Caco-2 (cell line): ENCODE measurements at regions not wholly inside any gene's neighbourhood (a gene's known extent, or its start where the extent isn't known, plus 50 kb on each side); places are given as distances from the start of the nearest gene placed in this dataset.

Experiments used
- BruUV-seq: library from RNA; stranded (reverse); fragments of 400-500 nt; replicated peaks from 2 replicates; lab custom pipeline; 2021; lab: Mats Ljungman, UMichigan
- CTCF ChIA-PET: fragments of 300-600 bp; sonication (Branson Sonifier 250); formaldehyde crosslinking; loops from one replicate; lab custom pipeline; 2022; ENCODE audit warnings: antibody characterized with exemption; lab: Charles Lee
- POLR2A ChIA-PET: fragments of 300-600 bp; sonication (Branson Sonifier 250); formaldehyde crosslinking; loops from one replicate; lab custom pipeline; 2022; ENCODE audit warnings: antibody characterized with exemption; lab: Charles Lee
- DNase-seq, 2 experiments: peaks; one replicate each; pipeline versions ENCODE4 v3.0.0 to v3.0.0-alpha.2; 2020 to 2022
- H3K27me3 ChIP-seq: replicated peaks from 2 replicates; pipeline ENCODE4 v1.6.0; 2011; ENCODE audit warnings: low read length; ENCODE audit not compliant: control insufficient read depth, insufficient read depth
- H3K36me3 ChIP-seq: 2 replicates; pipeline ENCODE4 v1.5.1; 2011; ENCODE audit warnings: low read length; ENCODE audit not compliant: control insufficient read depth, insufficient read depth
- H3K4me1 ChIP-seq: fragments of 250-450 bp; sonication (Bioruptor Pico); 2 replicates; pipeline ENCODE4 v1.5.1; 2020; ENCODE audit warnings: mild to moderate bottlenecking
- H3K4me3 ChIP-seq: 2 replicates; pipeline ENCODE4 v1.5.1; 2011; ENCODE audit warnings: low read depth, mild to moderate bottlenecking, control low read depth, low read length
- H3K9me3 ChIP-seq: fragments of 250-450 bp; sonication (Bioruptor Pico); 2 replicates; pipeline ENCODE4 v1.5.1; 2020; ENCODE audit warnings: mild to moderate bottlenecking, moderate library complexity
- H3K27ac Mint-ChIP-seq: one replicate; pipeline ENCODE4 v1.8.0; 2022; ENCODE audit warnings: mixed read lengths; ENCODE audit not compliant: unreplicated experiment
- H3K27me3 Mint-ChIP-seq: one replicate; pipeline ENCODE4 v1.8.0; 2022; ENCODE audit warnings: mixed read lengths; ENCODE audit not compliant: insufficient read depth, unreplicated experiment
- H3K36me3 Mint-ChIP-seq: one replicate; pipeline ENCODE4 v1.8.0; 2022; ENCODE audit warnings: mild to moderate bottlenecking, mixed read lengths; ENCODE audit not compliant: insufficient read depth, unreplicated experiment
- H3K4me1 Mint-ChIP-seq: one replicate; pipeline ENCODE4 v1.8.0; 2022; ENCODE audit warnings: low read depth, mixed read lengths; ENCODE audit not compliant: unreplicated experiment
- H3K4me3 Mint-ChIP-seq: one replicate; pipeline ENCODE4 v1.8.0; 2022; ENCODE audit warnings: mild to moderate bottlenecking, moderate library complexity, mixed read lengths; ENCODE audit not compliant: unreplicated experiment
- H3K9me3 Mint-ChIP-seq: one replicate; pipeline ENCODE4 v1.8.0; 2022; ENCODE audit warnings: mixed read lengths; ENCODE audit not compliant: unreplicated experiment
- intact Hi-C: fragments of 100-400 bp; cut with micrococcal nuclease; formaldehyde crosslinking; loops from one replicate; pipeline ENCODE4 v1.10.0; 2022; ENCODE audit not compliant: unreplicated experiment
- TF ChIP-seq, protein P1 (sequence below), 2 experiments: fragments of 200-600 bp in 1 of 2; IDR thresholded peaks; 1 replicate in 1 of 2; 2 replicates in 1 of 2; pipeline versions ENCODE4 v1.5.1 to v1.8.0; 2011 to 2022; ENCODE audit warnings: antibody characterized with exemption in 1 of 2, control low read depth in 1 of 2, inconsistent platforms in 1 of 2, low read depth in 1 of 2, low read length in 1 of 2, mild to moderate bottlenecking in 1 of 2, moderate library complexity in 1 of 2; ENCODE audit not compliant: insufficient read depth in 1 of 2, severe bottlenecking in 1 of 2, unreplicated experiment in 1 of 2

DNA sequence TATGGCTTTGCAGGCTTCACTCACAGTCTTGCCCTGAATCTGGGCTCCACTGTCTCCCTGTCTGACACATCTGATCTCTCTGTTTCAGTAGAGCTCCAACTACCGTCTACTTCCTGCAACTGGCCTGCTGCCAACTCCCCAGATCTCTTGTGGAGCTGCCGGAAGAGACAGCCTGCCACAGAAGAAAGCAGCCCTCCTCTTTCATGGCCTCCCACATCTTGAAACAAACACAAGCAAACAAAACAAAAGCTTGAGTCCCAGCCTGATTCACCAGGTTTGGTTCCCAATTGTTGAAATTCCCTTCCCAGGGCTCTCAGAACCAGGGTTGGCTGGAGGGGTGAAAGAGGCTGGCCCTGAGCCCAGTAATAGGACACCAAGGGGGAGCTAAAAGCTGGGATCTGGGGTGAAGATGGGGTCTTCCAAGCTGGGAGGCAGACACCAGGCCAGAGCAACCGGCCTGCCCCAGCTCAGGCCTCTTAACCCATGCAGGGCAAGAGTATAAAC, 55.3 kb upstream of the CA12 start:
- intact Hi-C loops = no loop called here
- TF ChIP-seq, protein P1, sequence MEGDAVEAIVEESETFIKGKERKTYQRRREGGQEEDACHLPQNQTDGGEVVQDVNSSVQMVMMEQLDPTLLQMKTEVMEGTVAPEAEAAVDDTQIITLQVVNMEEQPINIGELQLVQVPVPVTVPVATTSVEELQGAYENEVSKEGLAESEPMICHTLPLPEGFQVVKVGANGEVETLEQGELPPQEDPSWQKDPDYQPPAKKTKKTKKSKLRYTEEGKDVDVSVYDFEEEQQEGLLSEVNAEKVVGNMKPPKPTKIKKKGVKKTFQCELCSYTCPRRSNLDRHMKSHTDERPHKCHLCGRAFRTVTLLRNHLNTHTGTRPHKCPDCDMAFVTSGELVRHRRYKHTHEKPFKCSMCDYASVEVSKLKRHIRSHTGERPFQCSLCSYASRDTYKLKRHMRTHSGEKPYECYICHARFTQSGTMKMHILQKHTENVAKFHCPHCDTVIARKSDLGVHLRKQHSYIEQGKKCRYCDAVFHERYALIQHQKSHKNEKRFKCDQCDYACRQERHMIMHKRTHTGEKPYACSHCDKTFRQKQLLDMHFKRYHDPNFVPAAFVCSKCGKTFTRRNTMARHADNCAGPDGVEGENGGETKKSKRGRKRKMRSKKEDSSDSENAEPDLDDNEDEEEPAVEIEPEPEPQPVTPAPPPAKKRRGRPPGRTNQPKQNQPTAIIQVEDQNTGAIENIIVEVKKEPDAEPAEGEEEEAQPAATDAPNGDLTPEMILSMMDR (IDR thresholded peaks at IDR 0.05; ENCODE audit: insufficient read depth in 1 of 2, low read depth in 1 of 2, low read length in 1 of 2, severe bottlenecking in 1 of 2, unreplicated experiment in 1 of 2) = peak in 1 of 2 experiments; percentile 22
- H3K36me3 ChIP-seq = no peaks in the 10 kb centered on the region
- BruUV-seq = no TSS peak
- H3K4me3 Mint-ChIP-seq = no peak overlapping the region
- H3K4me1 ChIP-seq = no peaks in the 10 kb centered on the region
- no peak overlapping the region for H3K27ac Mint-ChIP-seq
- POLR2A ChIA-PET = no interaction called here
- no peaks in the 10 kb centered on the region for H3K27me3 Mint-ChIP-seq
- H3K4me1 Mint-ChIP-seq = no peaks in the 10 kb centered on the region
- CTCF ChIA-PET = interaction anchor here (0.6 kb wide), 1 partner anchor 1691 kb away, joined by 4 read pairs; no protein-coding TSS in a partner anchor
- no peaks in the 10 kb centered on the region for H3K27me3 ChIP-seq
- no peak overlapping the region for H3K4me3 ChIP-seq
- no peaks in the 10 kb centered on the region for H3K36me3 Mint-ChIP-seq
- no peaks in the 10 kb centered on the region for H3K9me3 ChIP-seq
- no peaks in the 10 kb centered on the region for H3K9me3 Mint-ChIP-seq
- DNase-seq = no peak

DNA sequence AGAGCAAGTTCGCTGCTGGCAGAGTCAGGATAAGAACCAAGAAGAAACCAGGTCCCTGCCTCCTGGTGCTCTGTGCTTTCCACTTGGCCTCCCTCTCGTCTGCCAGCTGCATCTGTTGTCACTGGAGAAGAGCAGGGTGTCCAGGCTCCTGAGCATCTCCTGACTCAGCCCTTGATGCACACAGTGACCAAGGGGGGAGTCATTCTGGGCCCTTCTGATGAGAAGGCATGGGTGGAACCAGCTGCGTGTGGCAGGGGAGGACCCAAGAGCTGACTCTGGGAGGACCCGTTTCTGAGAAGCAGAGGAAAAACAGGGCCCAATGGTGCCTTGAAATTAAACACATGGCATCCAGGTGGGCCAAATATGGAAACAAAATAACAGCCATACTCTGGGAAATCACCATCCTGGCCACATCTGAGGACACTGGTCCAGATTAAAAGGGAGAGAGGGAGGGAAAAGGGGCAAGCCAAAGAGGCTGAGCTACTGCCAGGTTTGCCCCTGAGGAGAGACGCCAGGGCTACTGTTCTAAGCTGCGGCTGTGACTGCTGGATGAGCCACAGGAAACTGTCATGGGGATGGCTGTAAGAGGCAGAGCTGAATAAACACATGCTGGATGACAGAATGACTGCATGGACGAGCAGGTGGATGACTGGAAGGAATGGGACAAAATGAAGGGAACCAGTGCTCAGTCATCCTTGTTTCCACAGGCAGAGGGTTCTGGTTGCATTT, 58.1 kb upstream of the CA12 start:
- H3K36me3 Mint-ChIP-seq = no peaks in the 10 kb centered on the region
- no peaks in the 10 kb centered on the region for H3K9me3 Mint-ChIP-seq
- H3K4me1 Mint-ChIP-seq = no peaks in the 10 kb centered on the region
- no peak overlapping the region for H3K4me3 Mint-ChIP-seq
- TF ChIP-seq, protein P1 (IDR thresholded peaks at IDR 0.05; ENCODE audit: insufficient read depth in 1 of 2, low read depth in 1 of 2, low read length in 1 of 2, severe bottlenecking in 1 of 2, unreplicated experiment in 1 of 2) = no peak
- H3K27me3 Mint-ChIP-seq = no peaks in the 10 kb centered on the region
- no TSS peak for BruUV-seq
- CTCF ChIA-PET = no interaction called here
- no peak for DNase-seq
- H3K27ac Mint-ChIP-seq = no peak overlapping the region
- POLR2A ChIA-PET = no interaction called here
- Histone ChIP-seq H3K9me3 (no peaks in the 10 kb centered on the region), H3K4me3 (no peak overlapping the region), H3K36me3 (no peaks in the 10 kb centered on the region), H3K27me3 (no peaks in the 10 kb centered on the region), H3K4me1 (no peaks in the 10 kb centered on the region)
- intact Hi-C loops = no loop called here

- no peaks in the 10 kb centered on the region for H3K4me1 ChIP-seq
- no peaks in the 10 kb centered on the region for H3K27me3 ChIP-seq
- TF ChIP-seq, protein P1 (IDR thresholded peaks at IDR 0.05; ENCODE audit: insufficient read depth in 1 of 2, low read depth in 1 of 2, low read length in 1 of 2, severe bottlenecking in 1 of 2, unreplicated experiment in 1 of 2) = no peak
- no peaks in the 10 kb centered on the region for H3K9me3 ChIP-seq
- Mint-ChIP-seq H3K4me3 (no peak overlapping the region), H3K27me3 (no peaks in the 10 kb centered on the region), H3K4me1 (no peaks in the 10 kb centered on the region), H3K9me3 (no peaks in the 10 kb centered on the region), H3K27ac (no peak overlapping the region), H3K36me3 (no peaks in the 10 kb centered on the region)
- CTCF ChIA-PET = no interaction called here
- H3K36me3 ChIP-seq = no peaks in the 10 kb centered on the region
- POLR2A ChIA-PET = no interaction called here
- intact Hi-C loops = no loop called here
- H3K4me3 ChIP-seq = no peak overlapping the region
- DNase-seq = no peak
- BruUV-seq = no TSS peak
Measured at GRCh38 chr15:63440265-63440648, 58.6 kb upstream of the CA12 start.
